A549 (cell line): ENCODE measurements at regions not wholly inside any gene's neighbourhood (a gene's known extent, or its start where the extent isn't known, plus 50 kb on each side); places are given as distances from the start of the nearest gene placed in this dataset.

ENCODE experiments used
- ATAC-seq, 2 experiments: fragments of 200-7000 bp in 1 of 2; fragments of >200 bp in 1 of 2; cut with Nextera tagmentation in 1 of 2; cut with Tn5 transposase in 1 of 2; 3 replicates each; pipeline versions ENCODE4 v1.8.0 to v1.9.1; 2018 to 2020; ENCODE audit warnings: mild to moderate bottlenecking in 1 of 2, moderate library complexity in 1 of 2
- CTCF ChIA-PET: fragments of 300-600 bp; sonication (Branson Sonifier 250); formaldehyde crosslinking; extraction: SDS; loops from one replicate; lab custom pipeline; 2021; ENCODE audit warnings: antibody characterized with exemption, inconsistent platforms; lab: Yijun Ruan, JAX
- POLR2A ChIA-PET: fragments of 350-600 bp; formaldehyde crosslinking; extraction: SDS; loops from one replicate; lab custom pipeline; 2021; ENCODE audit warnings: antibody characterized with exemption, inconsistent platforms; lab: Yijun Ruan, JAX
- DNase-seq, 2 experiments: peaks; one replicate each; pipeline versions ENCODE4 v3.0.0 to v3.0.0-alpha.2; 2011 to 2016; ENCODE audit warnings: low read depth in 1 of 2, low spot score in 1 of 2
- FAIRE-seq: peaks from 2 replicates; lab custom pipeline; 2011; peaks lifted over from hg19 to GRCh38; lab: Jason Lieb, UNC
- H3K27ac ChIP-seq, 2 experiments: fragments of >200 bp; sonication (Bioruptor Twin); formaldehyde crosslinking; 3 replicates each; pipeline ENCODE4 v1.5.1; 2016 to 2017
- H3K4me1 ChIP-seq: fragments of >200 bp; sonication (Bioruptor Twin); formaldehyde crosslinking; 3 replicates; pipeline ENCODE4 v1.6.1; 2016
- H3K4me2 ChIP-seq: fragments of >200 bp; sonication (Bioruptor Twin); formaldehyde crosslinking; 3 replicates; pipeline ENCODE4 v1.6.1; 2016
- H3K4me3 ChIP-seq: fragments of >200 bp; sonication (Bioruptor Twin); formaldehyde crosslinking; 3 replicates; pipeline ENCODE4 v1.5.1; 2016
- H3K9me3 ChIP-seq: fragments of >200 bp; sonication (Bioruptor Twin); formaldehyde crosslinking; 3 replicates; pipeline ENCODE4 v1.6.1; 2016
- CHD2 ChIP-seq: fragments of 150-350 bp; IDR thresholded peaks from 2 replicates; pipeline ENCODE4 v1.6.1; 2014; ENCODE audit warnings: low read length; ENCODE audit not compliant: partially characterized antibody
- EHMT2 ChIP-seq: fragments of 200-600 bp; sonication (generic); IDR thresholded peaks from 2 replicates; pipeline ENCODE4 v1.6.1; 2016; ENCODE audit warnings: antibody characterized with exemption, low read depth, mild to moderate bottlenecking, moderate library complexity
- FOXS1 ChIP-seq: fragments of 250-450 bp; sonication (Bioruptor Pico); IDR thresholded peaks from 2 replicates; pipeline ENCODE4 v1.5.0; 2020; ENCODE audit warnings: mild to moderate bottlenecking, moderate library complexity
- GATA3 ChIP-seq: IDR thresholded peaks from 2 replicates; pipeline ENCODE4 v1.6.1; 2012; ENCODE audit warnings: borderline replicate concordance
- HMGXB4 ChIP-seq: fragments of 250-450 bp; sonication (Bioruptor Pico); IDR thresholded peaks from 2 replicates; pipeline ENCODE4 v1.5.0; 2021; ENCODE audit warnings: mild to moderate bottlenecking, moderate library complexity, borderline replicate concordance
- JUNB ChIP-seq: fragments of >200 bp; sonication (Bioruptor Twin); formaldehyde crosslinking; IDR thresholded peaks from 2 replicates; pipeline ENCODE4 v1.6.1; 2016
- KDM1A ChIP-seq: fragments of 200-600 bp; sonication (generic); IDR thresholded peaks from 2 replicates; pipeline ENCODE4 v1.6.1; 2016; ENCODE audit warnings: low read depth, mild to moderate bottlenecking
- KDM5A ChIP-seq: fragments of 200-600 bp; sonication (generic); IDR thresholded peaks from 2 replicates; pipeline ENCODE4 v1.6.1; 2016; ENCODE audit warnings: antibody characterized with exemption, mild to moderate bottlenecking
- NPAS2 ChIP-seq: fragments of 250-450 bp; sonication (Bioruptor Pico); IDR thresholded peaks from 2 replicates; pipeline ENCODE4 v1.8.0; 2022; ENCODE audit warnings: mild to moderate bottlenecking, moderate library complexity, borderline replicate concordance
- NR3C1 ChIP-seq: fragments of >200 bp; sonication (Bioruptor Twin); formaldehyde crosslinking; IDR thresholded peaks from 3 replicates; pipeline ENCODE4 v1.6.1; 2017
- PHF8 ChIP-seq: fragments of 200-600 bp; sonication (generic); IDR thresholded peaks from 2 replicates; pipeline ENCODE4 v1.6.1; 2016; ENCODE audit warnings: low read depth, mild to moderate bottlenecking, antibody characterized with exemption, moderate library complexity, borderline replicate concordance
- POLR2A ChIP-seq: IDR thresholded peaks from 2 replicates; pipeline ENCODE4 v1.6.1; 2012; ENCODE audit warnings: mild to moderate bottlenecking, low read length
- RAD21 ChIP-seq, 2 experiments: fragments of >200 bp in 1 of 2; sonication (Bioruptor Twin) in 1 of 2; formaldehyde crosslinking in 1 of 2; IDR thresholded peaks in 1 of 2; conservative IDR thresholded peaks in 1 of 2; 2 replicates in 1 of 2; 3 replicates in 1 of 2; pipeline ENCODE4 v1.6.1; 2012 to 2018; ENCODE audit warnings: inconsistent platforms in 1 of 2
- RARB ChIP-seq: fragments of 250-450 bp; sonication (Bioruptor Pico); IDR thresholded peaks from 2 replicates; pipeline ENCODE4 v1.8.0; 2021; ENCODE audit warnings: mild to moderate bottlenecking, moderate library complexity
- RCOR1 ChIP-seq: fragments of 150-350 bp; IDR thresholded peaks from 2 replicates; pipeline ENCODE4 v1.6.1; 2014; ENCODE audit warnings: antibody characterized with exemption, low read length, low read depth
- RFX5 ChIP-seq: fragments of 450-650 bp; IDR thresholded peaks from 2 replicates; pipeline ENCODE4 v1.7.1; 2014; ENCODE audit warnings: antibody characterized with exemption, mild to moderate bottlenecking, moderate library complexity
- SREBF2 ChIP-seq: fragments of 450-650 bp; IDR thresholded peaks from 2 replicates; pipeline ENCODE4 v1.6.1; 2014; ENCODE audit warnings: mild to moderate bottlenecking, moderate library complexity
- ZC3H11A ChIP-seq: fragments of 450-650 bp; IDR thresholded peaks from 2 replicates; pipeline ENCODE4 v1.6.1; 2014; ENCODE audit warnings: antibody characterized with exemption, mild to moderate bottlenecking
- ZFP36 ChIP-seq: fragments of 450-650 bp; IDR thresholded peaks from 2 replicates; pipeline ENCODE4 v1.6.1; 2014; ENCODE audit warnings: borderline replicate concordance; ENCODE audit not compliant: partially characterized antibody
- WGBS: methylation state at CpG from one replicate; pipeline ENCODE4 v1.1.6; 2017; ENCODE audit errors: missing lambda C conversion rate; 5-methylcytosine and 5-hydroxymethylcytosine counted together

GRCh38 chr2:66828876-66829275 is 394.0 kb downstream of the MEIS1 start:
- TF ChIP-seq EHMT2, result no peak
- TF ChIP-seq SREBF2, result no peak
- no peak for TF ChIP-seq GATA3
- no peak for TF ChIP-seq RFX5
- TF ChIP-seq ZC3H11A, result no peak
- TF ChIP-seq ZFP36, result no peak
- Histone ChIP-seq H3K4me1 (no peaks in the 10 kb centered on the region), H3K9me3 (no peaks in the 10 kb centered on the region), H3K4me3 (no peak overlapping the region), H3K4me2 (no peak overlapping the region), H3K27ac (no peak overlapping the region)
- DNase-seq, result no peak
- no peak for FAIRE-seq
- ATAC-seq, result no peak
- ChIA-PET CTCF (no interaction called here), POLR2A (no interaction called here)
- 32% methylated on average over 3 of the region's 3 CpGs for WGBS

GRCh38 chr2:66830881-66831280 is 396.0 kb downstream of the MEIS1 start:
- no peak for TF ChIP-seq HMGXB4 (CRISPR knock-in tag)
- TF ChIP-seq CHD2, result no peak
- no peak for TF ChIP-seq ZFP36
- TF ChIP-seq KDM5A, result no peak
- TF ChIP-seq POLR2A, result no peak
- TF ChIP-seq JUNB, result no peak
- no peak for TF ChIP-seq KDM1A
- no peak for TF ChIP-seq NPAS2 (CRISPR knock-in tag)
- TF ChIP-seq PHF8, result no peak
- no peak for TF ChIP-seq RAD21 (conservative IDR thresholded peaks at IDR 0.05 in 1 of 2, IDR thresholded peaks at IDR 0.05 in 1 of 2)
- no peak for TF ChIP-seq RARB
- TF ChIP-seq, all 56 proteins: peak for 0
- FAIRE-seq, result no peak
- ATAC-seq, result no peak
- H3K4me2 ChIP-seq, result no peak overlapping the region
- H3K9me3 ChIP-seq, result no peaks in the 10 kb centered on the region
- no peak for DNase-seq
- H3K4me3 ChIP-seq, result no peak overlapping the region
- no peaks in the 10 kb centered on the region for H3K4me1 ChIP-seq
- WGBS, result 16% methylated on average over 3 of the region's 3 CpGs
- ChIA-PET POLR2A (no interaction called here), CTCF (interaction anchor here (0.6 kb wide), 1 partner anchor 93 kb away, joined by 4 read pairs; no protein-coding TSS in a partner anchor)
- H3K27ac ChIP-seq, result no peak overlapping the region

- Histone ChIP-seq H3K27ac (no peak overlapping the region), H3K9me3 (no peaks in the 10 kb centered on the region), H3K4me2 (no peak overlapping the region), H3K4me3 (no peak overlapping the region), H3K4me1 (no peaks in the 10 kb centered on the region)
- DNase-seq (no peak), ATAC-seq (no peak), FAIRE-seq (no peak)
- ChIA-PET CTCF (interaction anchor here (0.6 to 2.0 kb wide), 2 partner anchors 10 to 43 kb away, joined by 3 to 6 read pairs; no protein-coding TSS in a partner anchor), POLR2A (no interaction called here)
- WGBS, result 8% methylated on average over 4 of the region's 4 CpGs
- TF ChIP-seq FOXS1 (CRISPR knock-in tag) (no peak), NR3C1 (no peak), RCOR1 (no peak), GATA3 (no peak), POLR2A (no peak)
- TF ChIP-seq, all 56 proteins: peak for 0
Observed at GRCh38 chr2:66832646-66833435, 397.9 kb downstream of the MEIS1 start.
